OCI-LY1 (cell line): ENCODE measurements at regions not wholly inside any gene's neighbourhood (a gene's known extent, or its start where the extent isn't known, plus 50 kb on each side); places are given as distances from the start of the nearest gene placed in this dataset.

Experiments
- H2AFZ ChIP-seq: fragments of 200-600 bp; sonication (generic), shearing (Covaris generic); 2 replicates; pipeline ENCODE4 v1.6.0; 2014; ENCODE audit warnings: antibody characterized with exemption, mild to moderate bottlenecking, low read length
- H3F3A ChIP-seq: fragments of 200-600 bp; sonication (generic), shearing (Covaris generic); 2 replicates; pipeline ENCODE4 v1.6.0; 2014; ENCODE audit warnings: mild to moderate bottlenecking, antibody characterized with exemption, low read length, moderate library complexity; ENCODE audit not compliant: insufficient read depth
- H3K27ac ChIP-seq: fragments of 200-600 bp; sonication (generic); 2 replicates; pipeline ENCODE4 v1.5.1; 2014; ENCODE audit warnings: low read length, mixed run types, mild to moderate bottlenecking, low read depth; ENCODE audit not compliant: poor library complexity, severe bottlenecking
- H3K27me3 ChIP-seq: fragments of 200-600 bp; sonication (generic); 2 replicates; pipeline ENCODE4 v1.6.0; 2014; ENCODE audit warnings: antibody characterized with exemption, mild to moderate bottlenecking, low read length, moderate library complexity; ENCODE audit not compliant: insufficient read depth
- H3K36me3 ChIP-seq: fragments of 200-600 bp; sonication (generic); 2 replicates; pipeline ENCODE4 v1.6.1; 2014; ENCODE audit warnings: mild to moderate bottlenecking, antibody characterized with exemption, low read length, moderate library complexity, mixed read lengths; ENCODE audit not compliant: insufficient read depth
- H3K4me1 ChIP-seq: fragments of 200-600 bp; sonication (generic); 2 replicates; pipeline ENCODE4 v1.5.1; 2014; ENCODE audit warnings: mild to moderate bottlenecking, low read length, moderate library complexity; ENCODE audit not compliant: insufficient read depth, severe bottlenecking
- H3K4me2 ChIP-seq: fragments of 200-600 bp; sonication (generic), shearing (Covaris generic); 2 replicates; pipeline ENCODE4 v1.6.1; 2014; ENCODE audit warnings: low read length
- H3K4me3 ChIP-seq: fragments of 200-600 bp; sonication (generic); 2 replicates; pipeline ENCODE4 v1.5.1; 2014; ENCODE audit warnings: low read length, low read depth, mild to moderate bottlenecking, mixed read lengths; ENCODE audit not compliant: poor library complexity, severe bottlenecking
- H3K79me2 ChIP-seq: fragments of 200-600 bp; shearing (Covaris generic); 2 replicates; pipeline ENCODE4 v1.6.1; 2016; ENCODE audit warnings: mixed run types, low read length, mixed read lengths; ENCODE audit not compliant: insufficient read depth
- H3K9ac ChIP-seq: fragments of 200-600 bp; sonication (generic), shearing (Covaris generic); 2 replicates; pipeline ENCODE4 v1.6.1; 2014; ENCODE audit warnings: mild to moderate bottlenecking, low read length, mixed read lengths
- H3K9me2 ChIP-seq: fragments of 200-600 bp; sonication (generic), shearing (Covaris generic); 2 replicates; pipeline ENCODE4 v1.6.1; 2014; ENCODE audit warnings: low read depth, mild to moderate bottlenecking, low read length, mixed read lengths
- H3K9me3 ChIP-seq: fragments of 200-600 bp; shearing (Covaris generic); 2 replicates; pipeline ENCODE4 v1.6.1; 2014; ENCODE audit warnings: low read length, mixed read lengths
- H4K20me1 ChIP-seq: fragments of 200-600 bp; sonication (generic), shearing (Covaris generic); 2 replicates; pipeline ENCODE4 v1.6.0; 2016; ENCODE audit warnings: mild to moderate bottlenecking, low read length; ENCODE audit not compliant: insufficient read depth
- EZH2 ChIP-seq: fragments of 200-600 bp; sonication (generic), shearing (Covaris generic); IDR thresholded peaks from 2 replicates; pipeline ENCODE4 v1.8.0; 2017; ENCODE audit warnings: borderline replicate concordance, mixed run types, mild to moderate bottlenecking, antibody characterized with exemption, low read length, moderate library complexity, mixed read lengths
- TF ChIP-seq, protein P1 (sequence below): fragments of 200-600 bp; sonication (generic), shearing (Covaris generic); IDR thresholded peaks from 2 replicates; pipeline ENCODE4 v1.5.1; 2017; ENCODE audit warnings: mild to moderate bottlenecking, antibody characterized with exemption, low read length, moderate library complexity, mixed read lengths

DNA sequence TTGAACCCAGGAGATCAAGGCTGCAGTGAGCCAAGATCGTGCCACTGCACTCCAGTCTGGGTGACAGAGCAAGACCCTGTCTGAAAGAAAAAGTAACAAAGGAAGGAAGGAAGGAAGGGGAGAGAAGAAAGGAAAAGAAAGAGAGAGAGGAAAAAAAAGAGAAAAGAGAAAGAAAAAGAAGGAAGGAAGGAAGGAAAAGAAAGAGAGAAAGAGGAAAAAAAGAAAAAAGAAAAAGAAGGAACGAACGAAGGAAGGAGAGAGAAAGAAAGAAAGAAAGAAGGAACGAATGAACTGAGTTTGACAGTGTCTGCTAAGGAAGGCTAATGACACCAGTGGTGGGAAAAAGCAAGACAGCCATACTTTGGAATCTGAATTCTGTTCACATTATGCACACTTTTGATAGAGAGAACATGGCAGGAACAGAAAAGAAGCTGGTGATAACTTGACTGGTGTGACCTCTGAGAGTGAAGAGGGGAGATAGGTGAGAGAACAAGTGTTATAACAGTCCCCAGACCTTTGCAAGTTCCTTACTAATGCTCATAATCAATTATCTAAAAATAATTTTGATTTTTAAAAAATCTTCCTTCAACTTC, 93.3 kb upstream of the MYLIP start:
- no peaks in the 10 kb centered on the region for H3F3A ChIP-seq
- no peaks in the 10 kb centered on the region for H4K20me1 ChIP-seq
- no peaks in the 10 kb centered on the region; the same call in 1 of the 2 replicates for H3K27me3 ChIP-seq
- H2AFZ ChIP-seq, result no peak overlapping the region
- no peak overlapping the region for H3K4me2 ChIP-seq
- H3K9me3 ChIP-seq, result peaks cover 10% of the 10 kb centered on the region; the same call in 1 of the 2 replicates
- H3K4me1 ChIP-seq, result no peaks in the 10 kb centered on the region
- no peak overlapping the region for H3K27ac ChIP-seq
- no peak overlapping the region for H3K4me3 ChIP-seq
- no peaks in the 10 kb centered on the region for H3K79me2 ChIP-seq
- no peak for TF ChIP-seq EZH2
- TF ChIP-seq, protein P1, sequence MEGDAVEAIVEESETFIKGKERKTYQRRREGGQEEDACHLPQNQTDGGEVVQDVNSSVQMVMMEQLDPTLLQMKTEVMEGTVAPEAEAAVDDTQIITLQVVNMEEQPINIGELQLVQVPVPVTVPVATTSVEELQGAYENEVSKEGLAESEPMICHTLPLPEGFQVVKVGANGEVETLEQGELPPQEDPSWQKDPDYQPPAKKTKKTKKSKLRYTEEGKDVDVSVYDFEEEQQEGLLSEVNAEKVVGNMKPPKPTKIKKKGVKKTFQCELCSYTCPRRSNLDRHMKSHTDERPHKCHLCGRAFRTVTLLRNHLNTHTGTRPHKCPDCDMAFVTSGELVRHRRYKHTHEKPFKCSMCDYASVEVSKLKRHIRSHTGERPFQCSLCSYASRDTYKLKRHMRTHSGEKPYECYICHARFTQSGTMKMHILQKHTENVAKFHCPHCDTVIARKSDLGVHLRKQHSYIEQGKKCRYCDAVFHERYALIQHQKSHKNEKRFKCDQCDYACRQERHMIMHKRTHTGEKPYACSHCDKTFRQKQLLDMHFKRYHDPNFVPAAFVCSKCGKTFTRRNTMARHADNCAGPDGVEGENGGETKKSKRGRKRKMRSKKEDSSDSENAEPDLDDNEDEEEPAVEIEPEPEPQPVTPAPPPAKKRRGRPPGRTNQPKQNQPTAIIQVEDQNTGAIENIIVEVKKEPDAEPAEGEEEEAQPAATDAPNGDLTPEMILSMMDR, result no peak
- H3K36me3 ChIP-seq, result no peaks in the 10 kb centered on the region; the same call in 1 of the 2 replicates
- no peaks in the 10 kb centered on the region for H3K9me2 ChIP-seq
- no peak overlapping the region for H3K9ac ChIP-seq

DNA sequence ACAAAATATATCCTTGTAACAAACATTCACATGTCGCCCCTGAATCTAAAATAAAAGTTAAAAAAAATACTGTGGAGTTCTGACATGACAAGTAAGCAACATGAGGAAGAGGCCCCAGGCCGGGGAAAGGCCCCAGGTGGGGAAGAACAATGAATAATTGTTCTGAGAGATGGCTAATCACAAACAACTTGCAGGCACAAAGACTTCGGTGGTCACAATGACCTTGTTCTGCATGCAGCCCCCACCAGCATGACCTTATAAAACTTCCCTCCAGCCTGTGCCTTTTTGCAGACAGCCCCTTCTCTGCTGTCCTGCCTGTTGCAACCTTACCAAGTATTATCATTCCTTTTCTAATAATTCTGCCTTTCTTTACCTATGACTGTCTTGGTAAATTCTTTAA, 95.7 kb upstream of the MYLIP start:
- Histone ChIP-seq H3K4me3 (no peak overlapping the region), H3K27me3 (no peaks in the 10 kb centered on the region; the same call in 1 of the 2 replicates), H3K36me3 (no peaks in the 10 kb centered on the region; the same call in 1 of the 2 replicates), H3K27ac (no peak overlapping the region), H3K4me1 (no peaks in the 10 kb centered on the region), H3F3A (no peaks in the 10 kb centered on the region), H3K79me2 (no peaks in the 10 kb centered on the region), H4K20me1 (no peaks in the 10 kb centered on the region), H3K9ac (no peak overlapping the region), H3K9me2 (peaks cover 1% of the 10 kb centered on the region; the same call in 1 of the 2 replicates), H3K4me2 (no peak overlapping the region), H3K9me3 (peaks cover 8% of the 10 kb centered on the region; the same call in 1 of the 2 replicates), H2AFZ (no peak overlapping the region)
- TF ChIP-seq, protein P1, result no peak
- TF ChIP-seq EZH2, result no peak

DNA sequence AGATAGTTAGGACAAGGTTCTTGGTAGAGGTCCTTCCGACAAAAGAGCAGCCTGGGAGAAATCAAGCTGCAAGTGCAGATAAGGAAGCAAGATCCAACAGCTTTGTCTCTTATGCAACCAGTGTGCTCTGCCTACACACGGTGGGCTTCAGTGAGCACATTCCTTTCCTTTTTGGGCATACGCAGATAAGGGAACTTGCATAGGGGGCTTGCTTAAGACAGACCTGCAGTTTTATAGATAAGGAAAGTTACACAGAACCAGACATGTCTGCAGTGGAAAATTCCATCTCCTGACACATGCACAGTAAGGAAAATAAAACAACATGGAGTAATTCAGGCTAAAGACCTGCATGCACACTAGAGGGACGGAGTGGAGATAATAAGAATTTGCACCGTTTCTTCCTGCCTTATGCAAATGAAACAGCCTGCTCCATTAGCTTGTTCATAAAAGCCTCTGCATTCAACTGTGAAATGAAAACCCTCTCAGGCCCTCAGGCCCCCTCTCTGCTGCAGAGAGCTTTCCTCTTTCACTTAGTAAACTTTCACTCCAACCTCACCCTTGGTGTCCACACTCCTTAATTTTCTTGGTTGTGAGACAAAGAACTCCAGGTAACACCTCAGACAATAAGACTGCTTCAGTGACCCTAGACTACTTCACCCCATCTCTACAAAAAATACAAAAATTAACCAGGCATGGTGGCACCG, 97.5 kb upstream of the MYLIP start:
- Histone ChIP-seq H4K20me1 (no peaks in the 10 kb centered on the region), H3K27me3 (no peaks in the 10 kb centered on the region; the same call in 1 of the 2 replicates), H3K36me3 (no peaks in the 10 kb centered on the region; the same call in 1 of the 2 replicates), H3K27ac (no peak overlapping the region), H3K4me3 (no peak overlapping the region), H3F3A (no peaks in the 10 kb centered on the region), H3K9ac (no peak overlapping the region), H2AFZ (no peak overlapping the region), H3K4me1 (no peaks in the 10 kb centered on the region), H3K4me2 (no peak overlapping the region), H3K9me2 (peaks cover 2% of the 10 kb centered on the region; the same call in 1 of the 2 replicates), H3K9me3 (peaks cover 8% of the 10 kb centered on the region; the same call in 1 of the 2 replicates), H3K79me2 (no peaks in the 10 kb centered on the region)
- TF ChIP-seq, protein P1, result no peak
- TF ChIP-seq EZH2, result no peak
